Natural killer cell (primary cell): ENCODE measurements at regions not wholly inside any gene's neighbourhood (a gene's known extent, or its start where the extent isn't known, plus 50 kb on each side); places are given as distances from the start of the nearest gene placed in this dataset.
A peak's percentile ranks its signal among the peaks of the same experiment; 100 is the strongest.

Experiments
- ATAC-seq, 3 donors: fragments of 150-1000 bp in 2 of 3; fragments of 200-7000 bp in 1 of 3; cut with Tn5 transposase; 1 replicate in 1 of 3; 2 replicates in 2 of 3; pipeline ENCODE4 v1.10.0; 2021; ENCODE audit warnings: mild to moderate bottlenecking in 2 of 3, moderate library complexity in 2 of 3
- DNase-seq, 2 donors: peaks; one replicate each; pipeline versions ENCODE4 v3.0.0 to v3.0.0-alpha.2; 2013 to 2021; ENCODE audit warnings: mixed read lengths in 1 of 2
- H3K27ac ChIP-seq: one replicate; pipeline ENCODE4 v1.5.1; 2013; ENCODE audit warnings: mild to moderate bottlenecking, low read length
- H3K27me3 ChIP-seq: one replicate; pipeline ENCODE4 v1.6.1; 2013; ENCODE audit warnings: low read length; ENCODE audit not compliant: control insufficient read depth, insufficient read depth
- H3K36me3 ChIP-seq: one replicate; pipeline ENCODE4 v1.6.1; 2013; ENCODE audit warnings: low read length; ENCODE audit not compliant: control insufficient read depth, insufficient read depth
- H3K4me1 ChIP-seq: one replicate; pipeline ENCODE4 v1.6.1; 2013; ENCODE audit warnings: low read length; ENCODE audit not compliant: control insufficient read depth, insufficient read depth
- H3K4me3 ChIP-seq: one replicate; pipeline ENCODE4 v1.5.1; 2013; ENCODE audit warnings: low read length
- H3K9me3 ChIP-seq: one replicate; pipeline ENCODE4 v1.6.1; 2013; ENCODE audit warnings: low read length; ENCODE audit not compliant: control insufficient read depth, insufficient read depth
- H3K27ac Mint-ChIP-seq, 2 donors: one replicate each; pipeline ENCODE4 v1.8.0; 2022; ENCODE audit warnings: mild to moderate bottlenecking in 2 of 2, mixed read lengths in 2 of 2, moderate library complexity in 1 of 2
- H3K27me3 Mint-ChIP-seq, 2 donors: one replicate each; pipeline ENCODE4 v1.8.0; 2022; ENCODE audit warnings: low read depth in 2 of 2, mixed read lengths in 2 of 2
- H3K36me3 Mint-ChIP-seq: one replicate; pipeline ENCODE4 v1.8.0; 2022; ENCODE audit warnings: mixed read lengths
- H3K4me1 Mint-ChIP-seq, 2 donors: one replicate each; pipeline ENCODE4 v1.8.0; 2022; ENCODE audit warnings: mixed read lengths in 2 of 2
- H3K4me3 Mint-ChIP-seq: one replicate; pipeline ENCODE4 v1.8.0; 2022; ENCODE audit warnings: mild to moderate bottlenecking, moderate library complexity, mixed read lengths
- H3K9me3 Mint-ChIP-seq, 2 donors: one replicate each; pipeline ENCODE4 v1.8.0; 2022; ENCODE audit warnings: mixed read lengths in 2 of 2
- WGBS: methylation state at CpG from one replicate; pipeline ENCODE4 v1.1.7; 2013; ENCODE audit warnings: missing lambda C conversion rate; ENCODE audit not compliant: insufficient coverage; 5-methylcytosine and 5-hydroxymethylcytosine counted together
- intact Hi-C: fragments of 100-400 bp; cut with micrococcal nuclease; formaldehyde crosslinking; loops from one replicate; pipeline ENCODE4 v1.14.2; 2022
- TF ChIP-seq, protein P1 (sequence below): fragments of 200-600 bp; IDR thresholded peaks from one replicate; pipeline ENCODE4 v1.8.0; 2022; ENCODE audit warnings: antibody characterized with exemption

DNA sequence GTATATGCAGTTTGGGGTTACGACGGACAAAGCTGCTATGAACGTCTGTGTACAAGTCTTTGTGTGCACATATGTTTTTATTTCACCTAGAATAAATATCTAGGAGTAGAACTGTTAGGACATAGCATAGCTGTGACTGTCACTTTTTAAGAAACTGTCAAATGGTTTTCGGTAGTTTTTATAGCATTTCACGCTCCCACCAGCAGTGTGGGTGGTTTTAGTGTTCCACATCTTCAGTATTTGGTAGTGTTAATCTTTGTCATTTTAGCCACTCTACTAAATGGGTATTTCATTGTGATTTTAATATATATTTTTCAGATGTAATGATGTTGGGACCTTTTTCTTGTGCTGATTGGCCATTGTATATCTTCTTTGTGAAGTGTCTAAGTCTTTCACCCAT is 109.1 kb upstream of the BCAT1 start:
- H3K9me3 Mint-ChIP-seq, result no peaks in the 10 kb centered on the region
- H3K36me3 Mint-ChIP-seq, result no peaks in the 10 kb centered on the region
- Histone ChIP-seq H3K4me3 (no peak overlapping the region), H3K4me1 (peaks cover 19% of the 10 kb centered on the region), H3K27me3 (no peaks in the 10 kb centered on the region), H3K36me3 (peaks cover 4% of the 10 kb centered on the region), H3K27ac (no peak overlapping the region), H3K9me3 (no peaks in the 10 kb centered on the region)
- no peaks in the 10 kb centered on the region for H3K27me3 Mint-ChIP-seq
- ATAC-seq, result peak; percentile 54 to 76 (median 63)
- intact Hi-C loops, result no loop called here
- TF ChIP-seq, protein P1, sequence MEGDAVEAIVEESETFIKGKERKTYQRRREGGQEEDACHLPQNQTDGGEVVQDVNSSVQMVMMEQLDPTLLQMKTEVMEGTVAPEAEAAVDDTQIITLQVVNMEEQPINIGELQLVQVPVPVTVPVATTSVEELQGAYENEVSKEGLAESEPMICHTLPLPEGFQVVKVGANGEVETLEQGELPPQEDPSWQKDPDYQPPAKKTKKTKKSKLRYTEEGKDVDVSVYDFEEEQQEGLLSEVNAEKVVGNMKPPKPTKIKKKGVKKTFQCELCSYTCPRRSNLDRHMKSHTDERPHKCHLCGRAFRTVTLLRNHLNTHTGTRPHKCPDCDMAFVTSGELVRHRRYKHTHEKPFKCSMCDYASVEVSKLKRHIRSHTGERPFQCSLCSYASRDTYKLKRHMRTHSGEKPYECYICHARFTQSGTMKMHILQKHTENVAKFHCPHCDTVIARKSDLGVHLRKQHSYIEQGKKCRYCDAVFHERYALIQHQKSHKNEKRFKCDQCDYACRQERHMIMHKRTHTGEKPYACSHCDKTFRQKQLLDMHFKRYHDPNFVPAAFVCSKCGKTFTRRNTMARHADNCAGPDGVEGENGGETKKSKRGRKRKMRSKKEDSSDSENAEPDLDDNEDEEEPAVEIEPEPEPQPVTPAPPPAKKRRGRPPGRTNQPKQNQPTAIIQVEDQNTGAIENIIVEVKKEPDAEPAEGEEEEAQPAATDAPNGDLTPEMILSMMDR, result no peak
- H3K27ac Mint-ChIP-seq, result peak overlapping the region; percentile 83 to 86
- DNase-seq, result peak in 1 of 2 donors; percentile 6
- H3K4me3 Mint-ChIP-seq, result peak overlapping the region; percentile 78
- H3K4me1 Mint-ChIP-seq, result peaks cover 55 to 57% of the 10 kb centered on the region in 2 donors
- WGBS, result 63% methylated on average over 5 of the region's 5 CpGs

DNA sequence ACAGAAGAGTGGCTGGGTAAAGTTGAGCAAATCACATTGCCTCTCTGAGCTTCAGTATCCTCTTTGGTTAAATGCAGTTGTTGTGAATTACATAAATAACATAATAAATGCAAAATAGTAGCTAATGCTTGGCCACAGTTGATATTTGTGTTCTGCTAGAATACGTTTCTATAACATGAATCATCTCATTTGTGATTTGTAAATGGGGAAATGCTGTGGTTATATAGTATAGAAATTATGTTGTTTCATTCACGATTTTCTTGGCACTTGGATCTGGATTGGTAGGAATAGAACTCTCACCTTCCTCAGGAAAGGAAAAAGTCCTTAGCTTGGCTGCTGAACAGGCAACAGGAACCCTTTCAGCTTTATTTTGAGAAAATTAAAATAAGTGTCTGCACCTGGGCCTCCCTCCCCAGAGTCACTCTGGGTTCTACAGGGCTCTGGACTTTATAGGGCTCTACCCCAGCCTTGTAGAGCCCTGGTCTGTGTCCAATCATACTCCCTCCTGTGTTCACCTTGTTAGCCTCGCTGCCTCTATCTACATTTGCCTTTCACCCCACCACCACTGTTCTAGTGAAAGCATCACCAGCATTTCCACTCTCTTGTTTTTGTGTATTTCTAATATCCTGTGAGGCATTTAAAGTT is 107.7 kb upstream of the BCAT1 start:
- Mint-ChIP-seq H3K27me3 (no peaks in the 10 kb centered on the region), H3K4me3 (peak overlapping the region; percentile 94), H3K4me1 (peaks cover 64 to 68% of the 10 kb centered on the region in 2 donors), H3K36me3 (no peaks in the 10 kb centered on the region), H3K9me3 (no peaks in the 10 kb centered on the region), H3K27ac (peak overlapping the region; percentile 95 to 99)
- 30% methylated on average over 3 of the region's 3 CpGs for WGBS
- TF ChIP-seq, protein P1, result no peak
- intact Hi-C loops, result no loop called here
- peaks cover 20% of the 10 kb centered on the region for H3K4me1 ChIP-seq
- H3K27ac ChIP-seq, result peak overlapping the region; percentile 22
- no peaks in the 10 kb centered on the region for H3K36me3 ChIP-seq
- peak in 1 of 2 donors; percentile 12 for DNase-seq
- H3K4me3 ChIP-seq, result peak overlapping the region; percentile 17
- H3K27me3 ChIP-seq, result no peaks in the 10 kb centered on the region
- no peak for ATAC-seq
- H3K9me3 ChIP-seq, result no peaks in the 10 kb centered on the region

DNA sequence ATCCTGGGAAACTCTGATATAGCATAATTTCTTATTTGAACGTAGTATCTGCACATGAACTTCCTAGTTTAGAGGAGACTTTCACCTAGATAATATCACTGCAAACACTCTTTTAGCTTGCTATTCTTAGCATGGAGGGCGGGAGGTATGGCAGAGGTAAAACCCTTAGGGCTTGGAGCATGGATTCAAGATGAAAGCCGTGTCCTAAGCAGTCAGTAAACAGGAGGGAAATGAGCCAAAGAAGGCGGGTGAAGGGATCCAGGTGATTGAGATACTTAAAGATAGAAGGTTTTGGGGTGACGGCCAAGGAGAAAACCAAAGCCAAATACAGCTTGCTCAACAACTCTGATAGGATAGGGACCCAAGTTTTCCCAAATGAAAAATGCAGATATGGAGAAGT is 107.1 kb upstream of the BCAT1 start:
- H3K27ac Mint-ChIP-seq, result peak overlapping the region; percentile 95 to 99
- H3K36me3 Mint-ChIP-seq, result no peaks in the 10 kb centered on the region
- peak overlapping the region; percentile 17 for H3K4me3 ChIP-seq
- no peaks in the 10 kb centered on the region for H3K9me3 Mint-ChIP-seq
- peaks cover 23% of the 10 kb centered on the region for H3K4me1 ChIP-seq
- H3K4me3 Mint-ChIP-seq, result peak overlapping the region; percentile 94
- TF ChIP-seq, protein P1, result no peak
- intact Hi-C loops, result no loop called here
- no peaks in the 10 kb centered on the region for H3K9me3 ChIP-seq
- DNase-seq (peak in 1 of 2 donors; percentile 8), ATAC-seq (no peak)
- H3K27me3 ChIP-seq, result no peaks in the 10 kb centered on the region
- H3K27me3 Mint-ChIP-seq, result no peaks in the 10 kb centered on the region
- no peaks in the 10 kb centered on the region for H3K36me3 ChIP-seq
- 40% methylated on average over 5 of the region's 5 CpGs for WGBS
- peak overlapping the region; percentile 51 for H3K27ac ChIP-seq
- peaks cover 70 to 74% of the 10 kb centered on the region in 2 donors for H3K4me1 Mint-ChIP-seq

DNA sequence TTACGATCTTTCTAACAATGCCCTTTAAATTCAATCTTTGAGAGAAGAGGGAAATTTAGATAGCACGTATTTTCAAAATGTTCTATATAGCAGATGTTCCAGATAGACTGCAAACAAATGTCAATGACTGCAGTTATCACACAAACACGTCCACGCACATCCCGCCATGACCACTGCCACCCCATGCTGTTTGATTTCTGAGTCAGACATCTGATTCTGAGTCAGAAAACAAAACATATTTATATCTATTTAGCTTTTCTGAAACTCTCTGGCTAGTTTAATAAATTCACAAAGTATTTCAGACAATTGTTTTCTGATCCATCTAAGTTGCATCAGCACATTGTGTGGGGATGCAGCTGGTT is 105.9 kb upstream of the BCAT1 start:
- intact Hi-C loops, result loop anchor here (5.0 kb wide), 3 partner anchors 38 to 198 kb away; partner anchors contain the start of gene KRAS
- H3K4me3 Mint-ChIP-seq, result peak overlapping the region; percentile 94
- H3K36me3 Mint-ChIP-seq, result no peaks in the 10 kb centered on the region
- Histone ChIP-seq H3K27ac (peak overlapping the region; percentile 92), H3K9me3 (no peaks in the 10 kb centered on the region), H3K4me1 (peaks cover 20% of the 10 kb centered on the region), H3K36me3 (no peaks in the 10 kb centered on the region), H3K4me3 (peak overlapping the region; percentile 71), H3K27me3 (no peaks in the 10 kb centered on the region)
- H3K27ac Mint-ChIP-seq, result peak overlapping the region; percentile 95 to 99
- H3K27me3 Mint-ChIP-seq, result no peaks in the 10 kb centered on the region
- peaks cover 68 to 74% of the 10 kb centered on the region in 2 donors for H3K4me1 Mint-ChIP-seq
- DNase-seq (peak; percentile 54 to 57), ATAC-seq (peak in 1 of 3 donors; percentile 14)
- WGBS, result 3% methylated on average over 3 of the region's 5 CpGs
- H3K9me3 Mint-ChIP-seq, result no peaks in the 10 kb centered on the region
- TF ChIP-seq, protein P1, result no peak
